Femur (tissue), 1 donor: ENCODE measurements at regions not wholly inside any gene's neighbourhood (a gene's known extent, or its start where the extent isn't known, plus 50 kb on each side); places are given as distances from the start of the nearest gene placed in this dataset.

Source experiments
- DNase-seq: peaks from one replicate; pipeline ENCODE4 v3.0.0-alpha.2; 2017

- DNase-seq: no peak
These were observed 159.9 kb upstream of the SLC25A13 start for GRCh38 chr7:96481796-96482195.

GRCh38 chr7:96479015-96479645 is 157.2 kb upstream of the SLC25A13 start:
- DNase-seq: no peak

GRCh38 chr7:96471606-96472005 is 149.7 kb upstream of the SLC25A13 start:
- no peak for DNase-seq

- DNase-seq: no peak
These were observed 130.2 kb upstream of the SLC25A13 start for GRCh38 chr7:96452146-96452545.

- no peak for DNase-seq
These were observed 127.2 kb upstream of the SLC25A13 start for GRCh38 chr7:96449094-96449493.

- DNase-seq: no peak
These were observed 125.3 kb upstream of the SLC25A13 start for GRCh38 chr7:96447109-96447645.

GRCh38 chr7:96441436-96442084 is 119.7 kb upstream of the SLC25A13 start:
- DNase-seq: no peak

- no peak for DNase-seq
These were observed 118.4 kb upstream of the SLC25A13 start for GRCh38 chr7:96440328-96440727.

GRCh38 chr7:96436880-96437279 is 115.0 kb upstream of the SLC25A13 start:
- no peak for DNase-seq

GRCh38 chr7:96430356-96430755 is 108.5 kb upstream of the SLC25A13 start:
- peak; percentile 31 for DNase-seq

GRCh38 chr7:96427143-96427542 is 105.2 kb upstream of the SLC25A13 start:
- no peak for DNase-seq

GRCh38 chr7:96426685-96427084 is 104.8 kb upstream of the SLC25A13 start:
- peak; percentile 24 for DNase-seq

GRCh38 chr7:96426027-96426426 is 104.1 kb upstream of the SLC25A13 start:
- no peak for DNase-seq

- no peak for DNase-seq
These were observed 102.5 kb upstream of the SLC25A13 start for GRCh38 chr7:96424411-96424810.

GRCh38 chr7:96422388-96422787 is 100.5 kb upstream of the SLC25A13 start:
- DNase-seq: no peak

GRCh38 chr7:96418581-96418980 is 96.7 kb upstream of the SLC25A13 start:
- no peak for DNase-seq

- no peak for DNase-seq
These were observed 95.9 kb upstream of the SLC25A13 start for GRCh38 chr7:96417784-96418183.

- no peak for DNase-seq
These were observed 94.7 kb upstream of the SLC25A13 start for GRCh38 chr7:96416599-96416998.

GRCh38 chr7:96416116-96416515 is 94.2 kb upstream of the SLC25A13 start:
- no peak for DNase-seq

GRCh38 chr7:96415293-96415940 is 93.5 kb upstream of the SLC25A13 start:
- DNase-seq: no peak

GRCh38 chr7:96414931-96415292 is 93.0 kb upstream of the SLC25A13 start:
- no peak for DNase-seq

GRCh38 chr7:96410126-96410839 is 88.4 kb upstream of the SLC25A13 start:
- DNase-seq: no peak

GRCh38 chr7:96408881-96409280 is 87.0 kb upstream of the SLC25A13 start:
- peak; percentile 28 for DNase-seq
